Activated CD4-positive, alpha-beta T cell treated with anti-CD3 and anti-CD28 coated beads, Interleukin-2, amount 10 ng/mL, durations not matched to agents 7 days and 5 days (primary cell): ENCODE measurements at regions not wholly inside any gene's neighbourhood (a gene's known extent, or its start where the extent isn't known, plus 50 kb on each side); places are given as distances from the start of the nearest gene placed in this dataset.

ENCODE experiments used
- CTCF ChIA-PET: fragments of 350-600 bp; sonication (Branson Sonifier 250); formaldehyde crosslinking; loops from one replicate; lab custom pipeline; 2021; ENCODE audit warnings: antibody characterized with exemption; lab: Charles Lee
- POLR2A ChIA-PET: fragments of 350-600 bp; sonication (Branson Sonifier 250); formaldehyde crosslinking; loops from one replicate; lab custom pipeline; 2021; ENCODE audit warnings: antibody characterized with exemption; lab: Charles Lee
- DNase-seq: peaks from one replicate; pipeline ENCODE4 v3.0.0-alpha.2; 2020
- H3K27ac Mint-ChIP-seq: one replicate; pipeline ENCODE4 v1.8.0; 2021; ENCODE audit warnings: mild to moderate bottlenecking, moderate library complexity, mixed read lengths
- H3K27me3 Mint-ChIP-seq: one replicate; pipeline ENCODE4 v1.8.0; 2021; ENCODE audit warnings: mixed read lengths
- H3K36me3 Mint-ChIP-seq: one replicate; pipeline ENCODE4 v1.8.0; 2021; ENCODE audit warnings: low read depth, mixed read lengths
- H3K4me1 Mint-ChIP-seq: one replicate; pipeline ENCODE4 v1.8.0; 2021; ENCODE audit warnings: mixed read lengths
- H3K4me3 Mint-ChIP-seq: one replicate; pipeline ENCODE4 v1.8.0; 2021; ENCODE audit warnings: mild to moderate bottlenecking, moderate library complexity, mixed read lengths
- H3K9me3 Mint-ChIP-seq: one replicate; pipeline ENCODE4 v1.8.0; 2021; ENCODE audit warnings: mixed read lengths

- no peak overlapping the region for H3K4me3 Mint-ChIP-seq
- H3K4me1 Mint-ChIP-seq = no peaks in the 10 kb centered on the region
- no peak for DNase-seq
- POLR2A ChIA-PET = no interaction called here
- CTCF ChIA-PET = interaction anchor here (0.6 kb wide), 1 partner anchor 11 kb away, joined by 3 read pairs; no protein-coding TSS in a partner anchor
- H3K27me3 Mint-ChIP-seq = no peaks in the 10 kb centered on the region
- H3K9me3 Mint-ChIP-seq = peaks cover 5% of the 10 kb centered on the region
- no peak overlapping the region for H3K27ac Mint-ChIP-seq
- no peaks in the 10 kb centered on the region for H3K36me3 Mint-ChIP-seq
Observed at GRCh38 chr13:103351035-103351828, 285.0 kb upstream of the SLC10A2 start.

- ChIA-PET POLR2A (no interaction called here), CTCF (no interaction called here)
- DNase-seq = no peak
- H3K4me1 Mint-ChIP-seq = no peaks in the 10 kb centered on the region
- no peaks in the 10 kb centered on the region for H3K27me3 Mint-ChIP-seq
- no peaks in the 10 kb centered on the region for H3K36me3 Mint-ChIP-seq
- H3K4me3 Mint-ChIP-seq = no peak overlapping the region
- H3K27ac Mint-ChIP-seq = no peak overlapping the region
- peaks cover 3% of the 10 kb centered on the region for H3K9me3 Mint-ChIP-seq
Observed at GRCh38 chr13:103350147-103350546, 283.9 kb upstream of the SLC10A2 start.

- Mint-ChIP-seq H3K27me3 (no peaks in the 10 kb centered on the region), H3K9me3 (peaks cover 10% of the 10 kb centered on the region), H3K27ac (no peak overlapping the region), H3K4me1 (no peaks in the 10 kb centered on the region), H3K36me3 (no peaks in the 10 kb centered on the region), H3K4me3 (no peak overlapping the region)
- POLR2A ChIA-PET = no interaction called here
- CTCF ChIA-PET = no interaction called here
- DNase-seq = no peak
Observed at GRCh38 chr13:103349211-103349980, 283.2 kb upstream of the SLC10A2 start.

- no peak for DNase-seq
- CTCF ChIA-PET = no interaction called here
- no peak overlapping the region for H3K4me3 Mint-ChIP-seq
- no peaks in the 10 kb centered on the region for H3K36me3 Mint-ChIP-seq
- H3K27me3 Mint-ChIP-seq = no peaks in the 10 kb centered on the region
- no peaks in the 10 kb centered on the region for H3K9me3 Mint-ChIP-seq
- POLR2A ChIA-PET = no interaction called here
- no peak overlapping the region for H3K27ac Mint-ChIP-seq
- no peaks in the 10 kb centered on the region for H3K4me1 Mint-ChIP-seq
Observed at GRCh38 chr13:103335241-103335640, 269.0 kb upstream of the SLC10A2 start.

- Mint-ChIP-seq H3K36me3 (no peaks in the 10 kb centered on the region), H3K4me3 (no peak overlapping the region), H3K27ac (no peak overlapping the region), H3K9me3 (no peaks in the 10 kb centered on the region), H3K4me1 (no peaks in the 10 kb centered on the region), H3K27me3 (no peaks in the 10 kb centered on the region)
- ChIA-PET POLR2A (no interaction called here), CTCF (no interaction called here)
- no peak for DNase-seq
Observed at GRCh38 chr13:103331924-103332323, 265.7 kb upstream of the SLC10A2 start.

GRCh38 chr13:103328899-103329298 lies 262.7 kb upstream of the SLC10A2 start:
- DNase-seq = no peak
- Mint-ChIP-seq H3K4me3 (no peak overlapping the region), H3K36me3 (no peaks in the 10 kb centered on the region), H3K27me3 (no peaks in the 10 kb centered on the region), H3K4me1 (no peaks in the 10 kb centered on the region), H3K27ac (no peak overlapping the region), H3K9me3 (no peaks in the 10 kb centered on the region)
- POLR2A ChIA-PET = no interaction called here
- CTCF ChIA-PET = no interaction called here

GRCh38 chr13:103326326-103326725 lies 260.1 kb upstream of the SLC10A2 start:
- H3K27ac Mint-ChIP-seq = no peak overlapping the region
- H3K36me3 Mint-ChIP-seq = no peaks in the 10 kb centered on the region
- no peak overlapping the region for H3K4me3 Mint-ChIP-seq
- H3K4me1 Mint-ChIP-seq = no peaks in the 10 kb centered on the region
- ChIA-PET POLR2A (no interaction called here), CTCF (no interaction called here)
- H3K9me3 Mint-ChIP-seq = no peaks in the 10 kb centered on the region
- no peaks in the 10 kb centered on the region for H3K27me3 Mint-ChIP-seq
- no peak for DNase-seq

- POLR2A ChIA-PET = no interaction called here
- no peak overlapping the region for H3K27ac Mint-ChIP-seq
- H3K4me1 Mint-ChIP-seq = no peaks in the 10 kb centered on the region
- CTCF ChIA-PET = no interaction called here
- no peaks in the 10 kb centered on the region for H3K27me3 Mint-ChIP-seq
- no peaks in the 10 kb centered on the region for H3K36me3 Mint-ChIP-seq
- H3K4me3 Mint-ChIP-seq = no peak overlapping the region
- DNase-seq = no peak
- no peaks in the 10 kb centered on the region for H3K9me3 Mint-ChIP-seq
Observed at GRCh38 chr13:103325672-103326071, 259.5 kb upstream of the SLC10A2 start.

- no peak for DNase-seq
- Mint-ChIP-seq H3K4me3 (no peak overlapping the region), H3K27ac (no peak overlapping the region), H3K36me3 (no peaks in the 10 kb centered on the region), H3K9me3 (no peaks in the 10 kb centered on the region), H3K4me1 (no peaks in the 10 kb centered on the region), H3K27me3 (no peaks in the 10 kb centered on the region)
- ChIA-PET POLR2A (no interaction called here), CTCF (no interaction called here)
Observed at GRCh38 chr13:103324641-103325040, 258.4 kb upstream of the SLC10A2 start.

- no peak for DNase-seq
- Mint-ChIP-seq H3K9me3 (no peaks in the 10 kb centered on the region), H3K4me1 (no peaks in the 10 kb centered on the region), H3K4me3 (no peak overlapping the region), H3K27me3 (no peaks in the 10 kb centered on the region), H3K36me3 (no peaks in the 10 kb centered on the region), H3K27ac (no peak overlapping the region)
- POLR2A ChIA-PET = no interaction called here
- CTCF ChIA-PET = interaction anchor here (0.6 kb wide), 1 partner anchor 413 kb away, joined by 4 read pairs; no protein-coding TSS in a partner anchor
Observed at GRCh38 chr13:103315711-103316110, 249.5 kb upstream of the SLC10A2 start.

- H3K4me1 Mint-ChIP-seq = no peaks in the 10 kb centered on the region
- no peaks in the 10 kb centered on the region for H3K27me3 Mint-ChIP-seq
- H3K9me3 Mint-ChIP-seq = no peaks in the 10 kb centered on the region
- H3K27ac Mint-ChIP-seq = no peak overlapping the region
- H3K4me3 Mint-ChIP-seq = no peak overlapping the region
- POLR2A ChIA-PET = no interaction called here
- no peaks in the 10 kb centered on the region for H3K36me3 Mint-ChIP-seq
- CTCF ChIA-PET = no interaction called here
- no peak for DNase-seq
Observed at GRCh38 chr13:103312467-103312866, 246.2 kb upstream of the SLC10A2 start.

- Mint-ChIP-seq H3K4me3 (no peak overlapping the region), H3K27me3 (no peaks in the 10 kb centered on the region), H3K4me1 (no peaks in the 10 kb centered on the region), H3K27ac (no peak overlapping the region), H3K9me3 (no peaks in the 10 kb centered on the region), H3K36me3 (no peaks in the 10 kb centered on the region)
- DNase-seq = no peak
- POLR2A ChIA-PET = no interaction called here
- CTCF ChIA-PET = no interaction called here
Observed at GRCh38 chr13:103308667-103309066, 242.4 kb upstream of the SLC10A2 start.

- no peaks in the 10 kb centered on the region for H3K36me3 Mint-ChIP-seq
- no peak for DNase-seq
- H3K9me3 Mint-ChIP-seq = no peaks in the 10 kb centered on the region
- H3K4me3 Mint-ChIP-seq = no peak overlapping the region
- no peak overlapping the region for H3K27ac Mint-ChIP-seq
- H3K4me1 Mint-ChIP-seq = no peaks in the 10 kb centered on the region
- CTCF ChIA-PET = no interaction called here
- POLR2A ChIA-PET = no interaction called here
- H3K27me3 Mint-ChIP-seq = no peaks in the 10 kb centered on the region
Observed at GRCh38 chr13:103306163-103306562, 239.9 kb upstream of the SLC10A2 start.
